ENCODE measurements at regions not wholly inside any gene's neighbourhood (a gene's known extent, or its start where the extent isn't known, plus 50 kb on each side); places are given as distances from the start of the nearest gene placed in this dataset.

- no peak overlapping the region for H3K4me2 ChIP-seq (ENCODE audit: low read length)
- no peaks in the 10 kb centered on the region for H3K27me3 ChIP-seq (ENCODE audit: insufficient read depth, low read length)
- H3K27ac ChIP-seq (ENCODE audit: low read depth, low read length) = no peak overlapping the region
- no peak overlapping the region for H2AFZ ChIP-seq (ENCODE audit: low read depth, low read length)
- Mint-ChIP-seq H3K9me3 (ENCODE audit: unreplicated experiment) (peaks cover 7% of the 10 kb centered on the region), H3K36me3 (ENCODE audit: low read depth, unreplicated experiment) (no peaks in the 10 kb centered on the region), H3K4me3 (ENCODE audit: unreplicated experiment) (no peak overlapping the region), H3K4me1 (ENCODE audit: low read depth, unreplicated experiment) (peaks cover 5% of the 10 kb centered on the region), H3K27me3 (ENCODE audit: low read depth, unreplicated experiment) (no peaks in the 10 kb centered on the region), H3K27ac (ENCODE audit: unreplicated experiment) (no peak overlapping the region)
- no peak for TF ChIP-seq EZH2 (IDR thresholded peaks at IDR 0.05; ENCODE audit: insufficient read depth, low read length)
- TF ChIP-seq, protein P1, sequence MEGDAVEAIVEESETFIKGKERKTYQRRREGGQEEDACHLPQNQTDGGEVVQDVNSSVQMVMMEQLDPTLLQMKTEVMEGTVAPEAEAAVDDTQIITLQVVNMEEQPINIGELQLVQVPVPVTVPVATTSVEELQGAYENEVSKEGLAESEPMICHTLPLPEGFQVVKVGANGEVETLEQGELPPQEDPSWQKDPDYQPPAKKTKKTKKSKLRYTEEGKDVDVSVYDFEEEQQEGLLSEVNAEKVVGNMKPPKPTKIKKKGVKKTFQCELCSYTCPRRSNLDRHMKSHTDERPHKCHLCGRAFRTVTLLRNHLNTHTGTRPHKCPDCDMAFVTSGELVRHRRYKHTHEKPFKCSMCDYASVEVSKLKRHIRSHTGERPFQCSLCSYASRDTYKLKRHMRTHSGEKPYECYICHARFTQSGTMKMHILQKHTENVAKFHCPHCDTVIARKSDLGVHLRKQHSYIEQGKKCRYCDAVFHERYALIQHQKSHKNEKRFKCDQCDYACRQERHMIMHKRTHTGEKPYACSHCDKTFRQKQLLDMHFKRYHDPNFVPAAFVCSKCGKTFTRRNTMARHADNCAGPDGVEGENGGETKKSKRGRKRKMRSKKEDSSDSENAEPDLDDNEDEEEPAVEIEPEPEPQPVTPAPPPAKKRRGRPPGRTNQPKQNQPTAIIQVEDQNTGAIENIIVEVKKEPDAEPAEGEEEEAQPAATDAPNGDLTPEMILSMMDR (IDR thresholded peaks at IDR 0.05; ENCODE audit: insufficient read depth, low read depth, low read length) = no peak
- DNase-seq (ENCODE audit: low read depth) = no peak
- no peak overlapping the region for H3K9ac ChIP-seq (ENCODE audit: low read length)
- no peak for FAIRE-seq
- no peaks in the 10 kb centered on the region for H3K36me3 ChIP-seq (ENCODE audit: insufficient read depth, low read length)
- no peaks in the 10 kb centered on the region for H3K9me3 ChIP-seq (ENCODE audit: insufficient read depth, low read depth, low read length)
- no peaks in the 10 kb centered on the region for H3K4me1 ChIP-seq (ENCODE audit: insufficient read depth, low read length)
- H3K79me2 ChIP-seq (ENCODE audit: insufficient read depth, low read length) = no peaks in the 10 kb centered on the region
- H3K4me3 ChIP-seq (ENCODE audit: insufficient read depth, low read depth, low read length) = no peak overlapping the region
- no peaks in the 10 kb centered on the region for H4K20me1 ChIP-seq (ENCODE audit: insufficient read depth, low read length)
Measured at GRCh38 chr13:109419896-109420295, 366.5 kb downstream of the IRS2 start.

GRCh38 chr13:109418111-109418510, 368.3 kb downstream of the IRS2 start:
- no peaks in the 10 kb centered on the region for H3K79me2 ChIP-seq (ENCODE audit: insufficient read depth, low read length)
- no peaks in the 10 kb centered on the region for H3K27me3 ChIP-seq (ENCODE audit: insufficient read depth, low read length)
- no peaks in the 10 kb centered on the region for H4K20me1 ChIP-seq (ENCODE audit: insufficient read depth, low read length)
- Mint-ChIP-seq H3K36me3 (ENCODE audit: low read depth, unreplicated experiment) (no peaks in the 10 kb centered on the region), H3K4me3 (ENCODE audit: unreplicated experiment) (no peak overlapping the region), H3K27ac (ENCODE audit: unreplicated experiment) (no peak overlapping the region), H3K9me3 (ENCODE audit: unreplicated experiment) (peaks cover 7% of the 10 kb centered on the region), H3K4me1 (ENCODE audit: low read depth, unreplicated experiment) (peaks cover 13% of the 10 kb centered on the region), H3K27me3 (ENCODE audit: low read depth, unreplicated experiment) (no peaks in the 10 kb centered on the region)
- H3K4me3 ChIP-seq (ENCODE audit: insufficient read depth, low read depth, low read length) = no peak overlapping the region
- H3K9me3 ChIP-seq (ENCODE audit: insufficient read depth, low read depth, low read length) = no peaks in the 10 kb centered on the region
- H2AFZ ChIP-seq (ENCODE audit: low read depth, low read length) = no peak overlapping the region
- no peak overlapping the region for H3K27ac ChIP-seq (ENCODE audit: low read depth, low read length)
- DNase-seq (ENCODE audit: low read depth) (no peak), FAIRE-seq (no peak)
- H3K36me3 ChIP-seq (ENCODE audit: insufficient read depth, low read length) = no peaks in the 10 kb centered on the region
- no peak overlapping the region for H3K9ac ChIP-seq (ENCODE audit: low read length)
- no peak overlapping the region for H3K4me2 ChIP-seq (ENCODE audit: low read length)
- no peak for TF ChIP-seq EZH2 (IDR thresholded peaks at IDR 0.05; ENCODE audit: insufficient read depth, low read length)
- no peaks in the 10 kb centered on the region for H3K4me1 ChIP-seq (ENCODE audit: insufficient read depth, low read length)

DNA sequence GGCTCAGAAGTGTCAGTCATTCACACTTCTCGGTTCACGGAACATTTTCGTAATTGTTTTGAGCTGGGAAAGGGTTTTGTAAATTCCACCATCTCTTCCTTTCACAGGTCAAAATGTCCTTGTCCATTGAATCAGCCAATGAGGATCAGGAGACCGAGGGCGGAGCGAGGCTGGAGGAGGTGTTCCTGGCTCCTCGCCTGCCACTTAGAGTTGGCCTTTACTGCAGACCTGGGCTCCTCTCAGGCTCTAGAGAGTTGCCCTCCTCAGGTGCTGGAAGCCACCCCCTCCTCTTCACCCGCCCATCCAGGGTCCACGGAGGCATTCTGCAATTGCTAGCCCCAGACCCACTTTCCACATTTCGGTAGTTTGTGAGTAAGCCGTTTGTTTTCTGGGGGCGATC, 370.4 kb downstream of the IRS2 start:
- H3K9me3 ChIP-seq (ENCODE audit: insufficient read depth, low read depth, low read length) = no peaks in the 10 kb centered on the region
- no peak overlapping the region for H3K4me2 ChIP-seq (ENCODE audit: low read length)
- no peak overlapping the region for H3K27ac ChIP-seq (ENCODE audit: low read depth, low read length)
- no peaks in the 10 kb centered on the region for H3K27me3 ChIP-seq (ENCODE audit: insufficient read depth, low read length)
- DNase-seq (ENCODE audit: low read depth) (no peak), FAIRE-seq (no peak)
- no peaks in the 10 kb centered on the region for H3K79me2 ChIP-seq (ENCODE audit: insufficient read depth, low read length)
- no peaks in the 10 kb centered on the region for H3K36me3 Mint-ChIP-seq (ENCODE audit: low read depth, unreplicated experiment)
- peaks cover 5% of the 10 kb centered on the region for H3K4me1 ChIP-seq (ENCODE audit: insufficient read depth, low read length)
- H3K4me3 Mint-ChIP-seq (ENCODE audit: unreplicated experiment) = no peak overlapping the region
- H3K36me3 ChIP-seq (ENCODE audit: insufficient read depth, low read length) = no peaks in the 10 kb centered on the region
- H3K9ac ChIP-seq (ENCODE audit: low read length) = no peak overlapping the region
- no peak overlapping the region for H3K4me3 ChIP-seq (ENCODE audit: insufficient read depth, low read depth, low read length)
- no peaks in the 10 kb centered on the region for H3K27me3 Mint-ChIP-seq (ENCODE audit: low read depth, unreplicated experiment)
- H4K20me1 ChIP-seq (ENCODE audit: insufficient read depth, low read length) = no peaks in the 10 kb centered on the region
- H3K27ac Mint-ChIP-seq (ENCODE audit: unreplicated experiment) = no peak overlapping the region
- H2AFZ ChIP-seq (ENCODE audit: low read depth, low read length) = no peak overlapping the region
- no peak for TF ChIP-seq EZH2 (IDR thresholded peaks at IDR 0.05; ENCODE audit: insufficient read depth, low read length)
- TF ChIP-seq, protein P1 (IDR thresholded peaks at IDR 0.05; ENCODE audit: insufficient read depth, low read depth, low read length) = no peak
- peaks cover 22% of the 10 kb centered on the region for H3K4me1 Mint-ChIP-seq (ENCODE audit: low read depth, unreplicated experiment)
- peaks cover 7% of the 10 kb centered on the region for H3K9me3 Mint-ChIP-seq (ENCODE audit: unreplicated experiment)
